ENCODE measurements at regions not wholly inside any gene's neighbourhood (a gene's known extent, or its start where the extent isn't known, plus 50 kb on each side); places are given as distances from the start of the nearest gene placed in this dataset.

GRCh38 chr9:74173284-74173683 is 323.9 kb upstream of the RORB start:
- TF ChIP-seq CTCF (conservative IDR thresholded peaks at IDR 0.05) (no peak), ZFX (IDR thresholded peaks at IDR 0.05) (no peak)

Measured in C4-2B (cell line).